H1 (cell line): ENCODE measurements at regions not wholly inside any gene's neighbourhood (a gene's known extent, or its start where the extent isn't known, plus 50 kb on each side); places are given as distances from the start of the nearest gene placed in this dataset.

Experiments used
- BACH1 ChIP-seq: IDR thresholded peaks from 2 replicates; pipeline ENCODE4 v1.6.1; 2012; ENCODE audit warnings: low read length, improper control_type of control experiment
- BCL11A ChIP-seq, 2 experiments: IDR thresholded peaks; one replicate each; pipeline ENCODE4 v1.6.1; 2011; ENCODE audit warnings: low read depth in 2 of 2, low read length in 2 of 2, mild to moderate bottlenecking in 2 of 2
- EP300 ChIP-seq, 2 experiments: IDR thresholded peaks; 1 replicate in 1 of 2; 2 replicates in 1 of 2; pipeline ENCODE4 v1.6.1; 2011 to 2012; ENCODE audit warnings: low read depth in 2 of 2, low read length in 2 of 2, mild to moderate bottlenecking in 2 of 2, borderline replicate concordance in 1 of 2, inconsistent platforms in 1 of 2, moderate library complexity in 1 of 2
- POU5F1 ChIP-seq: IDR thresholded peaks from 2 replicates; pipeline ENCODE4 v1.6.1; 2011; ENCODE audit warnings: low read depth, mild to moderate bottlenecking, low read length, moderate library complexity
- TAF1 ChIP-seq: IDR thresholded peaks from 2 replicates; pipeline ENCODE4 v1.6.1; 2011; ENCODE audit warnings: mild to moderate bottlenecking, low read depth, low read length
- TEAD4 ChIP-seq: IDR thresholded peaks from 2 replicates; pipeline ENCODE4 v1.6.1; 2012; ENCODE audit warnings: low read depth, low read length, inconsistent platforms, mixed read lengths
- TF ChIP-seq, protein P1 (sequence below): IDR thresholded peaks from 2 replicates; pipeline ENCODE4 v1.6.1; 2012; ENCODE audit warnings: low read length, inconsistent platforms

- no peak for TF ChIP-seq BACH1
- TF ChIP-seq, protein P1, sequence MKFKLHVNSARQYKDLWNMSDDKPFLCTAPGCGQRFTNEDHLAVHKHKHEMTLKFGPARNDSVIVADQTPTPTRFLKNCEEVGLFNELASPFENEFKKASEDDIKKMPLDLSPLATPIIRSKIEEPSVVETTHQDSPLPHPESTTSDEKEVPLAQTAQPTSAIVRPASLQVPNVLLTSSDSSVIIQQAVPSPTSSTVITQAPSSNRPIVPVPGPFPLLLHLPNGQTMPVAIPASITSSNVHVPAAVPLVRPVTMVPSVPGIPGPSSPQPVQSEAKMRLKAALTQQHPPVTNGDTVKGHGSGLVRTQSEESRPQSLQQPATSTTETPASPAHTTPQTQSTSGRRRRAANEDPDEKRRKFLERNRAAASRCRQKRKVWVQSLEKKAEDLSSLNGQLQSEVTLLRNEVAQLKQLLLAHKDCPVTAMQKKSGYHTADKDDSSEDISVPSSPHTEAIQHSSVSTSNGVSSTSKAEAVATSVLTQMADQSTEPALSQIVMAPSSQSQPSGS = 0 out of 2 replicates have a peak, but pooled peaks have one; percentile 55
- TF ChIP-seq TEAD4 = no peak
- TF ChIP-seq BCL11A (IDR thresholded peaks at IDR 0.05; ENCODE audit: low read depth in 2 of 2, low read length in 2 of 2) = peak; percentile 18 to 46
- peak; percentile 45; the same call in 1 of the 2 replicates for TF ChIP-seq TAF1
- 0 out of 2 replicates have a peak, but pooled peaks have one; percentile 1 for TF ChIP-seq POU5F1
- peak in 1 of 2 experiments; percentile 79; a peak in 1 of 3 replicates for TF ChIP-seq EP300 (IDR thresholded peaks at IDR 0.05; ENCODE audit: borderline replicate concordance in 1 of 2, low read depth in 2 of 2, low read length in 2 of 2)
Observed at GRCh38 chr14:28661171-28661772, 105.3 kb upstream of the FOXG1 start (continued).
